G401.6 (cell line): ENCODE measurements at regions not wholly inside any gene's neighbourhood (a gene's known extent, or its start where the extent isn't known, plus 50 kb on each side); places are given as distances from the start of the nearest gene placed in this dataset.

Source experiments
- FAIRE-seq: peaks from 2 replicates; lab custom pipeline; 2012; peaks lifted over from hg19 to GRCh38; lab: Jason Lieb, UNC

GRCh38 chr3:116640109-116640508 is 69.5 kb upstream of the TUSC7 start:
- no peak for FAIRE-seq

DNA sequence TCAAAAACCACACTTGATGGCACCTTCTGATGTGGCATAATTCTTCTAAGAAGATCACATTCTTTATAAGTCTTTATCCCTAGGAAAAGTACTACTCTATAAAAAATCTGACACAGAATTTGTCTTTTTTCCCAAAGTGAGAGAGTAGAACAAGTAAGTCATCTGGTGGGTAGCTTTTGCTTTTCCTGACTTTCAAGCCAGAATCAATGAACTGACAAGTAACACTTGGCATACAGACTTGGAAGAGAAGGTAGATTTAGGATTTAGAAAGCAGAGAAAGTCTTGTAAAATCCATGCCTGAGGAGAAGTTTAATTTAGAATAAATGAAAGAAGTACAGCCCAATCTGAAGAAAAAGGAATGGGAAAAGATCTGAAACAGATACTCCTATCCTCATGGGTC is 66.6 kb upstream of the TUSC7 start:
- FAIRE-seq = no peak

- FAIRE-seq = no peak
Measured at GRCh38 chr3:116647996-116648395, 61.6 kb upstream of the TUSC7 start.
